A673 (cell line): ENCODE measurements at regions not wholly inside any gene's neighbourhood (a gene's known extent, or its start where the extent isn't known, plus 50 kb on each side); places are given as distances from the start of the nearest gene placed in this dataset.

Experiments
- CTCF ChIP-seq: fragments of 300-800, 200-600 bp; sonication (generic); conservative IDR thresholded peaks from 2 replicates; pipeline ENCODE4 v1.5.1; 2017; ENCODE audit warnings: low read depth, mild to moderate bottlenecking, antibody characterized with exemption, low read length, moderate library complexity, mixed read lengths
- EZH2 ChIP-seq: fragments of 200-600 bp; sonication (generic); IDR thresholded peaks from 2 replicates; pipeline ENCODE4 v1.6.1; 2017; ENCODE audit warnings: borderline replicate concordance, low read depth, mild to moderate bottlenecking, mixed read lengths, antibody characterized with exemption, low read length; ENCODE audit not compliant: poor library complexity, severe bottlenecking

GRCh38 chr7:41875513-41875912, 172.6 kb upstream of the INHBA start:
- TF ChIP-seq CTCF (no peak), EZH2 (no peak)
